GM12864 (cell line): ENCODE measurements at regions not wholly inside any gene's neighbourhood (a gene's known extent, or its start where the extent isn't known, plus 50 kb on each side); places are given as distances from the start of the nearest gene placed in this dataset.

Experiments
- DNase-seq: peaks from one replicate; pipeline ENCODE4 v3.0.0-alpha.2; 2011; ENCODE audit warnings: low read depth
- H3K4me3 ChIP-seq: 2 replicates; pipeline ENCODE4 v1.5.1; 2011; ENCODE audit warnings: mild to moderate bottlenecking, low read depth, low read length, control low read depth
- CTCF ChIP-seq: IDR thresholded peaks from 2 replicates; pipeline ENCODE4 v1.5.1; 2011; ENCODE audit warnings: low read depth, mild to moderate bottlenecking, moderate library complexity, low read length, control low read depth, inconsistent platforms; ENCODE audit errors: missing control alignments

DNA sequence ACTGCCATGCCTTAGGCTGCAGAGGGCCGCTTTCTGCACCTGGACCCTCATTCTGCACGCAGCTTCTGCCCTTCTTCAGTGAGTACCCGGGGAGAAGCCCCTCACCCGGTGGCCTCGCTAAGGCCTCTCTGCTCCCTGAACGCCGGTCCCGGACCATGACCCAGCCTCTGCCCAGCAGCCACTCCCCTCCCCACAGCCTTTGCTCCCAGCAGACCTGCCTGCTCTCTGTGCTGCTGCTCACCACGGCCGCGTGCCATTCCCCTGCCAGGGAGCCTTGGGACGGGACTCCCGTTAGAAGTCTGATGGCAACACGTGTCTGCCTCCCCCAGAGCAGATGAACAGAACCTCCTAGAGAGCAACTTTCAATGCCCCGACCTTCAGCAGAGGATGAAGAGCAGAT lies 282.8 kb downstream of the NDUFA10 start:
- no peak for TF ChIP-seq CTCF
- DNase-seq = no peak
- no peak overlapping the region for H3K4me3 ChIP-seq

- no peak for DNase-seq
- TF ChIP-seq CTCF = no peak
- H3K4me3 ChIP-seq = no peak overlapping the region
Measured at GRCh38 chr2:239739206-239739605, 285.9 kb downstream of the NDUFA10 start.

GRCh38 chr2:239738159-239738558 lies 287.0 kb downstream of the NDUFA10 start:
- DNase-seq = no peak
- no peak for TF ChIP-seq CTCF
- H3K4me3 ChIP-seq = no peak overlapping the region

DNA sequence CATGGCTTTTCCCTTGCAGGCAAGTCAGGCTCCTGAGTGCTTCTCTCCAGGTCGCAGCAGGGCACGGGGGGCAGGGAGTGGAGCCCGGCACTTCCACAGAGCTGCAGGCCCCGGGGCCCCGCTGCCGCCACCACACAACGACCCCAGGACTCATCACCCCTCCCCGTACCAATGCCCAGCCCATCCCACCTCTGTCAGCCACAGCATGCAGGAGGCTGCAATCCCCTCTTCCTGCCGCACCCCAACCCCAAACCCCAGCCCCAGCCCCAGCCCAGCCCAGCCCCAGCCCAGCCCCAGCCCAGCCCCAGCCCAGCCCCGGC lies 288.0 kb downstream of the NDUFA10 start:
- H3K4me3 ChIP-seq = no peak overlapping the region
- TF ChIP-seq CTCF = no peak
- no peak for DNase-seq

DNA sequence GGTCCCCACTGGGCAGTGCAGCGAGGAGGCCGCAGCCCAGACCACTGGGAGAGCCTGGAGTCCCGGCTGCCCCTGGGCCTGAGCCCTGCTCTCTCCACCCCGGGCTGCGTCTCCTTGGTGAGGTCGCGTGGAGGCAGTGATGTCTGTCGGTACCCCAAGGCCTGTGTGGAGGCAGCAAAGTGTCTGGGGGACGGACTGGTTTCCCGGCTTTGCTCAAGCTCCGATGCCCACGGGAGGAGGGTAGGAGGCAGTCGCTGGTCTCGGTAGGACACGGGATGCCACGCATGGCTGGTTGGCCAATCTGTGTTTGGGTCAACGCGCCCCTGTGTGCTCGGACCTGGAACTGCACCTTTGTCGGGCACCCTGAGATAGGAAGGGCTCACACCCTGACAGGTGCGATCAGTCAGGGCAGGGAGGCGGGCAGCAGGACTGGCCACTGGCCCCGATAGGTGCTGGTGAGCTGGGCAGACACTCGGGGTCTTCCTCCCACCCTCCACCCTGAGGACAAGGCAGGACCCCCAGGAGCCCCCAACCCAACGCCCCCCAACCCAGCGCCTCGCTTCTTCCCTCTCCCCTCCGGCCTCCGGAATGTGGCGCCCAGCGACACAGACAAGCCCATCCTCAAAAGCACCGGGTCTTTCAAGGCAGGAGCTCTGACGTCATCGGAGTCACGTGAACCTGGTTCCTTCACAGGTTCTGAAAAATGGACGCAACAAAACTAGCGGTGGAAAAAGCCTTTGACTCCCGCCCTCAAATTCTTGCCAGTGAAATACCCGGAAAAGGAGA lies 288.6 kb downstream of the NDUFA10 start:
- no peak for DNase-seq
- no peak for TF ChIP-seq CTCF
- H3K4me3 ChIP-seq = no peak overlapping the region

DNA sequence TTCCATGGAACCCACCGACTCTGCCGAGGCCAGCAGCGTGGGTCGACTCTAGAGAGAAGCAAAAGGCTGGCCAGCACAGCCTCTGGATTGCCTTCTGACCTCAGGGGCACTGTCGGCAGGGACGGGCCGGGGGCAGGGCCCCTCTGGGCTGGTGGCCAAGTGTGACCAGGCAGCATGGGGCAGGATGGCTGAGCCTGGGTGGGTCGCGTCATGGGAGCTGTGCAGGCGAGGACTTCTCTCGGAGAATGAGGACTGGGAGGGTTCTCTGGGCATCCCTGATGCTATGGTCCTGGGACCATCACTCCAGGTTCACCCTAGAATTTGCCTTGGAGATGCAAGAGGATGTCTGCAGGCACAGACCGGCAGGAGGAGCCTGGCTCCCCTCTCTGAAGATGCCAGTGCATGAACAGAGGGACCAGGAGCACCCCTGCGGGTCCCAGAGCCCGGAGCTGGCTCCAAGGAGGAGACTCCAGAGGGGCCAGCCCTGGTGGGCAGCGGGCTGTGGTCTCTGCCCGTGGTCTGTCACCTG lies 289.2 kb downstream of the NDUFA10 start:
- no peak for TF ChIP-seq CTCF
- no peak overlapping the region for H3K4me3 ChIP-seq
- no peak for DNase-seq

DNA sequence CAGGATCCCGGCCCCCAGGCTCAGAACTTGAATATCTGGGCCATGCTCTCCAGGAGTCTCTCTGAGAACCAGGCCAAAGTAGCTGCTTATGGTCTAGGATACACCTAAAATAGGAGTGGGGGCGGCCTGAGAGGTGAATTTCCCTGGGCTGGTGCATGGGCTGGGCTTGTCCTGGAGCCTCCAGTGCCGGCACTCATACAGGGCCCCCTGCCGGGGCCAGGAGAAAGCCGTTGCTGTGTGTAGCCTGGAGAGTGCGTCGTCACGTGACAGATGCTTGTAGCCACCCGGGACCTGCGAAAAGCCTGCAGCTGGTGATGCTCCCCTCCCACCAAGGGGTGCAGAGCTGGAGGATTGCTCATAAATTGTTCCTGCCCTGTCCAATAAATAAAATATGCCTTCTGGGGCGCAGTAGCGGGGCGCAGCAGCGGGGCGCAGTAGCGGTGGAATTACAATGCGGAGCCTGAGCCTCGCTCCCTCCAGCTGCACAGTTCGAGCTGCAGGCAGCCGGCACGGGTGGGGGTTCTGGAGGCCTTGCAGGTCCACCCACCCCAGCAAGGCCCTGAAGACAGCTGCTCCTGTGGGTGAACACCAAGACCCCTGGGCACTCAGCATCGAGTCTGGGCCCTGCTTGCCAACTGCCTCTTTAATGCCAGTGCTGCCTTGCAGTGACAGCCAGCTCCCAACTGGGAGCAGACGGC lies 289.9 kb downstream of the NDUFA10 start:
- no peak for TF ChIP-seq CTCF

More for the DNA sequence above, 289.9 kb downstream of the NDUFA10 start:
- no peak overlapping the region for H3K4me3 ChIP-seq
- DNase-seq = no peak
